ENCODE measurements at regions not wholly inside any gene's neighbourhood (a gene's known extent, or its start where the extent isn't known, plus 50 kb on each side); places are given as distances from the start of the nearest gene placed in this dataset.
A peak's percentile ranks its signal among the peaks of the same experiment; 100 is the strongest.

- DNase-seq (ENCODE audit: low spot score) (no peak), ATAC-seq (no peak)
These were observed 384.1 kb downstream of the MN1 start for GRCh38 chr22:27417421-27417814.

- ATAC-seq (no peak), DNase-seq (ENCODE audit: low spot score) (no peak)
These were observed 383.3 kb downstream of the MN1 start for GRCh38 chr22:27418261-27418660.

- ATAC-seq, result no peak
- DNase-seq (ENCODE audit: low spot score), result no peak
These were observed 382.1 kb downstream of the MN1 start for GRCh38 chr22:27419473-27419872.

- peak; percentile 9 for ATAC-seq
- no peak for DNase-seq (ENCODE audit: low spot score)
These were observed 381.2 kb downstream of the MN1 start for GRCh38 chr22:27420195-27420816.

GRCh38 chr22:27420817-27421361, 380.7 kb downstream of the MN1 start:
- ATAC-seq, result peak; percentile 92
- DNase-seq (ENCODE audit: low spot score), result peak; percentile 77

- no peak for DNase-seq (ENCODE audit: low spot score)
- ATAC-seq, result no peak
These were observed 379.1 kb downstream of the MN1 start for GRCh38 chr22:27422442-27422841.

GRCh38 chr22:27424319-27424718, 377.2 kb downstream of the MN1 start:
- ATAC-seq (no peak), DNase-seq (ENCODE audit: low spot score) (no peak)

- ATAC-seq (no peak), DNase-seq (ENCODE audit: low spot score) (no peak)
These were observed 372.1 kb downstream of the MN1 start for GRCh38 chr22:27429476-27429875.

- ATAC-seq (no peak), DNase-seq (ENCODE audit: low spot score) (no peak)
These were observed 370.5 kb downstream of the MN1 start for GRCh38 chr22:27431081-27431480.

- DNase-seq (ENCODE audit: low spot score) (no peak), ATAC-seq (no peak)
These were observed 369.7 kb downstream of the MN1 start for GRCh38 chr22:27431896-27432295.

GRCh38 chr22:27433099-27433498, 368.5 kb downstream of the MN1 start:
- DNase-seq (ENCODE audit: low spot score), result no peak
- no peak for ATAC-seq

- no peak for ATAC-seq
- DNase-seq (ENCODE audit: low spot score), result no peak
These were observed 367.9 kb downstream of the MN1 start for GRCh38 chr22:27433585-27434190.

- no peak for ATAC-seq
These were observed 366.7 kb downstream of the MN1 start for GRCh38 chr22:27434898-27435297.

GRCh38 chr22:27435844-27436576, 365.5 kb downstream of the MN1 start:
- ATAC-seq (no peak), DNase-seq (ENCODE audit: low spot score) (no peak)

More at GRCh38 chr22:27434898-27435297, 366.7 kb downstream of the MN1 start:
- no peak for DNase-seq (ENCODE audit: low spot score)

GRCh38 chr22:27436591-27436990, 365.0 kb downstream of the MN1 start:
- ATAC-seq (no peak), DNase-seq (ENCODE audit: low spot score) (no peak)

- ATAC-seq (no peak), DNase-seq (ENCODE audit: low spot score) (no peak)
These were observed 364.0 kb downstream of the MN1 start for GRCh38 chr22:27437570-27437969.

- ATAC-seq (peak; percentile 31), DNase-seq (ENCODE audit: low spot score) (no peak)
These were observed 363.1 kb downstream of the MN1 start for GRCh38 chr22:27438271-27438980.

GRCh38 chr22:27439131-27439530, 362.4 kb downstream of the MN1 start:
- no peak for DNase-seq (ENCODE audit: low spot score)
- no peak for ATAC-seq

GRCh38 chr22:27440304-27440865, 361.2 kb downstream of the MN1 start:
- no peak for ATAC-seq
- no peak for DNase-seq (ENCODE audit: low spot score)

- ATAC-seq (no peak), DNase-seq (ENCODE audit: low spot score) (no peak)
These were observed 359.7 kb downstream of the MN1 start for GRCh38 chr22:27441706-27442475.

Measured in left lobe of liver (tissue), 2 donors.